Pancreas (tissue), 10 donors: ENCODE measurements at regions not wholly inside any gene's neighbourhood (a gene's known extent, or its start where the extent isn't known, plus 50 kb on each side); places are given as distances from the start of the nearest gene placed in this dataset.

ENCODE experiments used
- ATAC-seq, 4 donors: fragments of 200-7000 bp; cut with Tn5 transposase; one replicate each; pipeline versions ENCODE4 v1.8.0 to v1.9.1; 2020; ENCODE audit warnings: mild to moderate bottlenecking in 4 of 4, moderate library complexity in 4 of 4
- DNase-seq, 6 donors: peaks; one replicate each; pipeline ENCODE4 v3.0.0-alpha.2; 2020
- FAIRE-seq: peaks from 2 replicates; lab custom pipeline; 2012; peaks lifted over from hg19 to GRCh38; lab: Jason Lieb, UNC
- H3K27ac ChIP-seq, 4 donors: fragments of 200-600 bp; sonication (generic); 1 replicate in 3 of 4; 2 replicates in 1 of 4; pipeline versions ENCODE4 v1.5.0 to v1.8.0; 2020
- H3K27me3 ChIP-seq, 4 donors: fragments of 200-600 bp; one replicate each; pipeline ENCODE4 v1.8.0; 2021
- H3K36me3 ChIP-seq, 3 donors: fragments of 200-600 bp; sonication (generic) in 1 of 3; one replicate each; pipeline versions ENCODE4 v1.5.0 to v1.8.0; 2020 to 2021
- H3K4me1 ChIP-seq, 3 donors: fragments of 200-600 bp; one replicate each; pipeline ENCODE4 v1.8.0; 2021
- H3K4me3 ChIP-seq, 4 donors: fragments of 200-600 bp; sonication (generic) in 2 of 4; one replicate each; pipeline versions ENCODE4 v1.5.0 to v1.8.0; 2020 to 2021
- H3K9me3 ChIP-seq, 4 donors: fragments of 200-600 bp; one replicate each; pipeline ENCODE4 v1.8.0; 2021
- CTCF ChIP-seq, 4 donors: fragments of 200-600 bp; sonication (generic) in 3 of 4; IDR thresholded peaks; one replicate each; pipeline versions ENCODE4 v1.5.0 to v1.8.0; 2021; ENCODE audit warnings: antibody characterized with exemption in 4 of 4
- WGBS, 2 donors: extraction: QIAGEN DNeasy Blood & Tissue Kit; methylation state at CpG; one replicate each; pipeline ENCODE4 v1.1.7; 2013; 5-methylcytosine and 5-hydroxymethylcytosine counted together
- intact Hi-C, 3 donors: fragments of 100-400 bp; cut with DNase I; formaldehyde crosslinking; loops; one replicate each; pipeline versions ENCODE4 v1.11.1 to v1.14.2; 2022
- donor health status: healthy with polysubstance abuse.
- donor health status: DM: no; HTN: no; CAD: no; lungs with moderate emphysema.
- donor health status: DM: no; HTN: no; CAD: no.
- donor health status: control.
- donor health status: control.
- donor health status: Bipolar disorder and iron deficiency.
- donor health status: DM: yes; HTN: yes; CAD: no.
- donor health status: DM: no; HTN: no; CAD: no.
- donor health status: DM: no; HTN: no; CAD: no.
- donor health status: DM: yes; HTN: yes; CAD: no.

DNA sequence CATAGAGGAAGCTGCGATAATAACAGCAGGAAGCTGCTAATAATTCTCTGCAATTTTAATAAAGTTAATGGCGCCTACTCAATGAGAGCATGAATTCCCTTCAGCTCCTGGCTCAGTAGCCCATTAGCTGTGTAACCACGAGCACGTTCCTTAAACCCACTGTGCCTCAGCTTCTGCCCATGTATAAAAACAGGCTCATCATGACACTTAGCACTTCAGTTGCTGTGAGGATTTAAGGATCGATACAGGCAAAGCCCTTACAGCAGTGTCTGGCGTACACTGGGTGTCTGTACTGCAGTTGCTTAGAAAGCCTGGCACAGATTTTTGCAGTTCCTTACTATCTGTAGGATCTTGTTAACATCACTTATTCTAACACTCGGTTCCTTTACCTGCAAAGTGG, 673.4 kb upstream of the ARGLU1 start:
- H3K9me3 ChIP-seq, result no peaks in the 10 kb centered on the region
- intact Hi-C loops, result no loop called here
- H3K27ac ChIP-seq, result no peak overlapping the region
- no peaks in the 10 kb centered on the region for H3K27me3 ChIP-seq
- FAIRE-seq (no peak), ATAC-seq (no peak), DNase-seq (no peak)
- H3K4me3 ChIP-seq, result no peak overlapping the region
- TF ChIP-seq CTCF (IDR thresholded peaks at IDR 0.05), result no peak
- H3K36me3 ChIP-seq, result no peaks in the 10 kb centered on the region
- WGBS, 2 donors, result 70 to 79% methylated on average over 7 of the region's 7 CpGs
- H3K4me1 ChIP-seq, result no peaks in the 10 kb centered on the region

DNA sequence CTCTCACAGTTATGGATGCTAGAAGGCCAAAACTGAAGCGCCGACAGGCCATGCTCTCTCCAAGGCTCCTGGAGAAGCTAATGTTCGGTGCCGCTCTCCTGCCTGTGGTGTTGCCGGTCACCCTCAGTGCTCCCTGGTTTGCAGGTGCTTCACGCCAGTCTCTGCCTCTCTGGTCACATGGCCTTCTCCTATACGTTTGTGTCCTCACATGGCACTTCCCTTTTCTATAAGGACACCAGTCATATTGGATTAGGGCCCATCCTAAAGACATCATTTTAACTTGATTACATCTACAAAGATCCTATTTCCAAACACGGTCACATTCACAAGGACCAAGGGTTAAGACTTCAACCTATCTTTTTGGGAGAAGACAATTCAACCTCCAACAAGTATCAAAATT, 671.3 kb upstream of the ARGLU1 start:
- Histone ChIP-seq H3K4me1 (no peaks in the 10 kb centered on the region), H3K27me3 (no peaks in the 10 kb centered on the region), H3K4me3 (no peak overlapping the region), H3K27ac (no peak overlapping the region), H3K9me3 (no peaks in the 10 kb centered on the region), H3K36me3 (no peaks in the 10 kb centered on the region)
- ATAC-seq (no peak), DNase-seq (no peak), FAIRE-seq (no peak)
- intact Hi-C loops, result no loop called here
- no peak for TF ChIP-seq CTCF (IDR thresholded peaks at IDR 0.05)
- WGBS, 2 donors, result 75 to 76% methylated on average over 8 of the region's 8 CpGs

GRCh38 chr13:107238262-107238981, 670.5 kb upstream of the ARGLU1 start:
- intact Hi-C loops, result no loop called here
- FAIRE-seq (no peak), DNase-seq (no peak), ATAC-seq (no peak)
- Histone ChIP-seq H3K4me3 (no peak overlapping the region), H3K36me3 (no peaks in the 10 kb centered on the region), H3K27ac (no peak overlapping the region), H3K9me3 (no peaks in the 10 kb centered on the region), H3K27me3 (no peaks in the 10 kb centered on the region), H3K4me1 (no peaks in the 10 kb centered on the region)
- no peak for TF ChIP-seq CTCF (IDR thresholded peaks at IDR 0.05)
- WGBS, 2 donors, result 62 to 77% methylated on average over 6 of the region's 6 CpGs

GRCh38 chr13:107234319-107235073, 666.6 kb upstream of the ARGLU1 start:
- Histone ChIP-seq H3K27me3 (peaks cover 0 to 4% (median 0%) of the 10 kb centered on the region in 4 donors), H3K27ac (no peak overlapping the region), H3K4me3 (no peak overlapping the region), H3K36me3 (no peaks in the 10 kb centered on the region), H3K4me1 (no peaks in the 10 kb centered on the region), H3K9me3 (no peaks in the 10 kb centered on the region)
- no peak for FAIRE-seq
- DNase-seq, result no peak
- intact Hi-C loops, result no loop called here
- TF ChIP-seq CTCF (IDR thresholded peaks at IDR 0.05), result no peak
- WGBS, 2 donors, result 36 to 40% methylated on average over 12 of the region's 12 CpGs
- ATAC-seq, result no peak

DNA sequence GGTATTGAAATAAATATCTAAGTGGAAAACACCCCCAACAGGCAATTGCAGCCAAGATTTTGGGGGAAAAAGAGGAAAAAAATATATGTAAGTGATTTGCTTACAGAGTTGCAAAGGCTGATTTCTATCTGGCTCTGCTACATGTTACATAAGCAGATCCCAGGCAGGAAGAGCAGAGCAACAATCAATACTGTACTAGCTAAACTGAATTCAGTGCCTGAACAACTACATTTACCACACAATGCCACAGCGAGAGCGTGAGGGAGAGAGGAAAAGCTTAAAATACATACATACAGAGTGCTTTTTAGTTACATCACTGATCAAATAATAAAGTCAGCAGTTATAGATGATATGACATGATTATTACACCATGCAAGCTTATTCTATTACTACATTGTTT, 665.6 kb upstream of the ARGLU1 start:
- no peaks in the 10 kb centered on the region for H3K9me3 ChIP-seq
- ATAC-seq (no peak), DNase-seq (no peak), FAIRE-seq (no peak)
- H3K4me1 ChIP-seq, result no peaks in the 10 kb centered on the region
- no peaks in the 10 kb centered on the region for H3K36me3 ChIP-seq
- 9 to 11% methylated on average over 2 of the region's 2 CpGs for WGBS, 2 donors
- TF ChIP-seq CTCF (IDR thresholded peaks at IDR 0.05), result no peak
- H3K4me3 ChIP-seq, result no peak overlapping the region
- no peak overlapping the region for H3K27ac ChIP-seq
- intact Hi-C loops, result no loop called here
- H3K27me3 ChIP-seq, result peaks cover 0 to 4% (median 0%) of the 10 kb centered on the region in 4 donors
